ENCODE measurements at regions not wholly inside any gene's neighbourhood (a gene's known extent, or its start where the extent isn't known, plus 50 kb on each side); places are given as distances from the start of the nearest gene placed in this dataset.

- no peak for TF ChIP-seq CTCF (IDR thresholded peaks at IDR 0.05)
- no peak overlapping the region for H3K27ac ChIP-seq
- H3K9me3 ChIP-seq, result no peaks in the 10 kb centered on the region
- DNase-seq (ENCODE audit: low spot score), result no peak
- no peaks in the 10 kb centered on the region for H3K36me3 ChIP-seq
- no peak overlapping the region for H3K4me3 ChIP-seq
- no peaks in the 10 kb centered on the region for H3K27me3 ChIP-seq
- no peaks in the 10 kb centered on the region for H3K4me1 ChIP-seq
Observed at GRCh38 chr22:26825960-26826935, 168.9 kb downstream of the MIAT start.

GRCh38 chr22:26827611-26828010, 170.2 kb downstream of the MIAT start:
- no peak for DNase-seq (ENCODE audit: low spot score)
- TF ChIP-seq CTCF (IDR thresholded peaks at IDR 0.05), result no peak
- Histone ChIP-seq H3K27ac (no peak overlapping the region), H3K9me3 (no peaks in the 10 kb centered on the region), H3K36me3 (no peaks in the 10 kb centered on the region), H3K4me1 (no peaks in the 10 kb centered on the region), H3K4me3 (no peak overlapping the region), H3K27me3 (no peaks in the 10 kb centered on the region)

GRCh38 chr22:26828311-26828710, 170.9 kb downstream of the MIAT start:
- H3K4me3 ChIP-seq, result no peak overlapping the region
- no peak overlapping the region for H3K27ac ChIP-seq
- DNase-seq (ENCODE audit: low spot score), result no peak
- H3K9me3 ChIP-seq, result no peaks in the 10 kb centered on the region
- no peaks in the 10 kb centered on the region for H3K4me1 ChIP-seq
- H3K36me3 ChIP-seq, result no peaks in the 10 kb centered on the region
- TF ChIP-seq CTCF (IDR thresholded peaks at IDR 0.05), result no peak
- no peaks in the 10 kb centered on the region for H3K27me3 ChIP-seq

GRCh38 chr22:26830837-26831236, 173.4 kb downstream of the MIAT start:
- no peaks in the 10 kb centered on the region for H3K27me3 ChIP-seq
- no peaks in the 10 kb centered on the region for H3K36me3 ChIP-seq
- no peak for DNase-seq (ENCODE audit: low spot score)
- H3K27ac ChIP-seq, result no peak overlapping the region
- H3K4me3 ChIP-seq, result no peak overlapping the region
- no peaks in the 10 kb centered on the region for H3K4me1 ChIP-seq
- H3K9me3 ChIP-seq, result no peaks in the 10 kb centered on the region
- no peak for TF ChIP-seq CTCF (IDR thresholded peaks at IDR 0.05)

GRCh38 chr22:26835023-26835422, 177.6 kb downstream of the MIAT start:
- Histone ChIP-seq H3K36me3 (no peaks in the 10 kb centered on the region), H3K27me3 (no peaks in the 10 kb centered on the region), H3K4me3 (no peak overlapping the region), H3K4me1 (no peaks in the 10 kb centered on the region), H3K27ac (no peak overlapping the region), H3K9me3 (no peaks in the 10 kb centered on the region)
- no peak for TF ChIP-seq CTCF (IDR thresholded peaks at IDR 0.05)
- DNase-seq (ENCODE audit: low spot score), result no peak

Measured in right atrium auricular region (tissue), 2 donors.